ENCODE measurements at regions not wholly inside any gene's neighbourhood (a gene's known extent, or its start where the extent isn't known, plus 50 kb on each side); places are given as distances from the start of the nearest gene placed in this dataset.

DNA sequence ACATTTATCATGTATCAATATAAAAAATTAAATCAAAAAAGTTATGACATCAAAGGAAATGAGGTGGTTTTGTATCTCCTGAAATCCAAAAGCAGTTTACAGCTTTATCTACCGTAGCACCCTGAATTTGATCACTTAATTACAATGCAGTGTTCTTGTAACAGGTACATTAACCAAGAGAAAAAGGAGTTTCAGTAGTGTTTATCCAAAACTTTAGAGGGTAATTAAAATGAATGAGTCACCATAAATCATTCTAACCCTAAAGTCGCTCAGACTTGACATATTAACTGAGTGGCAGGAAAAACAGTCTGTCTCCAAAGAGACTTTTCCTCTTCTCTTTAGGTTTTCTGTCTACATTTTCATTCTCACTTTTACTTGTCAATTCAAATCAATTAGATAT lies 907.6 kb upstream of the EPHA5 start:
- Histone ChIP-seq H3K4me2 (ENCODE audit: low read length) (no peak overlapping the region), H4K20me1 (ENCODE audit: control insufficient read depth, insufficient read depth, low read depth, low read length) (no peaks in the 10 kb centered on the region), H3K9me2 (replicated peaks; ENCODE audit: control insufficient read depth, low read length) (no peaks in the 10 kb centered on the region), H3K4me3 (ENCODE audit: low read length) (no peak overlapping the region), H3K4me1 (ENCODE audit: control insufficient read depth, low read length) (no peaks in the 10 kb centered on the region), H3K79me2 (ENCODE audit: control insufficient read depth, low read length) (no peaks in the 10 kb centered on the region), H3F3A (ENCODE audit: control insufficient read depth, insufficient read depth) (no peaks in the 10 kb centered on the region), H3K27ac (ENCODE audit: low read depth, low read length) (no peak overlapping the region), H3K36me3 (ENCODE audit: control insufficient read depth, low read length) (no peaks in the 10 kb centered on the region), H3K27me3 (ENCODE audit: control insufficient read depth, low read length) (no peaks in the 10 kb centered on the region; the same call in 1 of the 2 replicates), H3K9me3 (ENCODE audit: control insufficient read depth, insufficient read depth, low read length) (no peaks in the 10 kb centered on the region)
- TF ChIP-seq, protein P1, sequence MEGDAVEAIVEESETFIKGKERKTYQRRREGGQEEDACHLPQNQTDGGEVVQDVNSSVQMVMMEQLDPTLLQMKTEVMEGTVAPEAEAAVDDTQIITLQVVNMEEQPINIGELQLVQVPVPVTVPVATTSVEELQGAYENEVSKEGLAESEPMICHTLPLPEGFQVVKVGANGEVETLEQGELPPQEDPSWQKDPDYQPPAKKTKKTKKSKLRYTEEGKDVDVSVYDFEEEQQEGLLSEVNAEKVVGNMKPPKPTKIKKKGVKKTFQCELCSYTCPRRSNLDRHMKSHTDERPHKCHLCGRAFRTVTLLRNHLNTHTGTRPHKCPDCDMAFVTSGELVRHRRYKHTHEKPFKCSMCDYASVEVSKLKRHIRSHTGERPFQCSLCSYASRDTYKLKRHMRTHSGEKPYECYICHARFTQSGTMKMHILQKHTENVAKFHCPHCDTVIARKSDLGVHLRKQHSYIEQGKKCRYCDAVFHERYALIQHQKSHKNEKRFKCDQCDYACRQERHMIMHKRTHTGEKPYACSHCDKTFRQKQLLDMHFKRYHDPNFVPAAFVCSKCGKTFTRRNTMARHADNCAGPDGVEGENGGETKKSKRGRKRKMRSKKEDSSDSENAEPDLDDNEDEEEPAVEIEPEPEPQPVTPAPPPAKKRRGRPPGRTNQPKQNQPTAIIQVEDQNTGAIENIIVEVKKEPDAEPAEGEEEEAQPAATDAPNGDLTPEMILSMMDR (IDR thresholded peaks at IDR 0.05; ENCODE audit: low read depth, low read length, poor library complexity, severe bottlenecking): no peak
- TF ChIP-seq EZH2phosphoT487 (IDR thresholded peaks at IDR 0.05; ENCODE audit: borderline replicate concordance, low read length): no peak

DNA sequence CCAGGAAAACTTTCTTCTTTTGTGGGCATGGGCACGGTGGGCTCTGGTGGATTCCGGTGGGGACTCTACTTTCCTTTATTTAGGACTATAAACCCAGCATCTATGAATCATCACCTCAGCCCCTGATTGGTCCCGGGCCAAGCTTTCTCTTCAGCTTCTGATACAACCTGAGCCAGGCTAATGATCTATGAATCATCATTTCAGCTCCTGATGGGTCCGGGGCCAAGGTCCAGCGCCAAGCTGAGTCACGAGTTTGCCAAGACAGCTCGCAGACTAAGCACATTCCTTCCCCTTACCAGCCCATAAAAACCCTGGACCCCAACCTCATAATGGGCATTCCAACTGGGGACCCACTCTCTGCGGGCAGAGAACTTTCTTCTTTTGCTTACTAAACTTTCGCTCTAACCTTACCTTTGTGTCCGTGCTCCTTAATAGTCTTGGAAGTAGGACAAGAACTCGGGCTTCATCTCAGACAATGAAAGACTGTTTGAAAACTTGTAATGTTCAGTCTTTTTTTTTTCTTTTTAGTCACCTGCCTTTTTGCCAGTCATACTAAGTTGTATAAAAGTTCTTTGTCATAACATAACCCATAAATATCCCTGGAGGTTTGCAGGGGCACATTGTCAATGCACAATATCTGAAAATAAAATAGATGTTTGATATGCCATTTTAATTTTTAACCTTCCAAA lies 904.9 kb upstream of the EPHA5 start:
- no peaks in the 10 kb centered on the region for H3K4me1 ChIP-seq (ENCODE audit: control insufficient read depth, low read length)
- H3K36me3 ChIP-seq (ENCODE audit: control insufficient read depth, low read length): no peaks in the 10 kb centered on the region
- no peaks in the 10 kb centered on the region for H3F3A ChIP-seq (ENCODE audit: control insufficient read depth, insufficient read depth)
- no peak overlapping the region for H3K27ac ChIP-seq (ENCODE audit: low read depth, low read length)
- no peaks in the 10 kb centered on the region for H3K79me2 ChIP-seq (ENCODE audit: control insufficient read depth, low read length)
- TF ChIP-seq, protein P1 (IDR thresholded peaks at IDR 0.05; ENCODE audit: low read depth, low read length, poor library complexity, severe bottlenecking): no peak
- no peak for TF ChIP-seq EZH2phosphoT487 (IDR thresholded peaks at IDR 0.05; ENCODE audit: borderline replicate concordance, low read length)
- no peaks in the 10 kb centered on the region for H3K9me3 ChIP-seq (ENCODE audit: control insufficient read depth, insufficient read depth, low read length)
- no peaks in the 10 kb centered on the region for H4K20me1 ChIP-seq (ENCODE audit: control insufficient read depth, insufficient read depth, low read depth, low read length)
- H3K4me3 ChIP-seq (ENCODE audit: low read length): no peak overlapping the region
- H3K9me2 ChIP-seq (replicated peaks; ENCODE audit: control insufficient read depth, low read length): no peaks in the 10 kb centered on the region
- no peaks in the 10 kb centered on the region; the same call in 1 of the 2 replicates for H3K27me3 ChIP-seq (ENCODE audit: control insufficient read depth, low read length)
- no peak overlapping the region for H3K4me2 ChIP-seq (ENCODE audit: low read length)

DNA sequence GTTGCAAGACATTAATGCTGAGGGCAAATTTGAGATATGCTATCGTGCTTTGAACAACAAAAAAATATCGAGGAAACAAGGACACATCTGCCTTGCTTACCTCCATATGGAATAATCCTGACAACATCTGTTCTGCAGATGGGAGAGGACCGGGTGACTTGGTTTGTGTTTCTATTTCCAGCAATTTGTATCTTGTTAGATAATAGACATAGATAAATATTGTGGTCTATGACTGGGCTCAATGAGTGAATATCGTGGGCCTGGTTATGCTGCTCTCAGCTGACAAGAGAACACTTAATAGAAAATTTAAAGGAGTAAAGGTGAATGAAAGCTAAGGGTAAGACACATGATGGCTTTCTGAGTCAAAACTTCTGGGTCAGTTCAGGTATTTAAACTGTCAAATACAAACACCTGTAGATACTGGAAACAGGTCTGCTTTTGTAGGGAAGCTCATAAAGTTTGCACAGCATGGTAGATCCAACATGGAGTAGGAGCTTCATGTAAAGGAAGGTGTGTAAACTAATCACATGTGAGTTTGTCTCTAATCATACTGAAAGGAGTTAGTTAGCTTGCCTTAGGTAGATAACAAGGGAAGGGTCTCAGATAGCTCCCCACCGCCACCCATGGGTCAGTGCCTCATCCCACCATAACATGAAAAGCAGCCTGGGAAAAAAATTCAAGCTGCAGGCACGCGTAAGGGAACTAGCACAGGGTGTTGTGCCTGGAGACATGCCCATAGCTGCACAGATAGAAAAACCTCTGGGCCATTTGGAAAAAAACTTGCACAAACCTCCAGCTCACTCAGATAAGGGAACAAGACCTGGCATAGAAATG lies 904.1 kb upstream of the EPHA5 start:
- Histone ChIP-seq H3K36me3 (ENCODE audit: control insufficient read depth, low read length) (no peaks in the 10 kb centered on the region), H3K27ac (ENCODE audit: low read depth, low read length) (no peak overlapping the region), H3F3A (ENCODE audit: control insufficient read depth, insufficient read depth) (no peaks in the 10 kb centered on the region), H3K4me3 (ENCODE audit: low read length) (no peak overlapping the region), H3K79me2 (ENCODE audit: control insufficient read depth, low read length) (no peaks in the 10 kb centered on the region), H3K27me3 (ENCODE audit: control insufficient read depth, low read length) (no peaks in the 10 kb centered on the region; the same call in 1 of the 2 replicates), H4K20me1 (ENCODE audit: control insufficient read depth, insufficient read depth, low read depth, low read length) (no peaks in the 10 kb centered on the region), H3K9me2 (replicated peaks; ENCODE audit: control insufficient read depth, low read length) (no peaks in the 10 kb centered on the region), H3K4me1 (ENCODE audit: control insufficient read depth, low read length) (no peaks in the 10 kb centered on the region), H3K4me2 (ENCODE audit: low read length) (no peak overlapping the region), H3K9me3 (ENCODE audit: control insufficient read depth, insufficient read depth, low read length) (no peaks in the 10 kb centered on the region)
- TF ChIP-seq, protein P1 (IDR thresholded peaks at IDR 0.05; ENCODE audit: low read depth, low read length, poor library complexity, severe bottlenecking): no peak
- no peak for TF ChIP-seq EZH2phosphoT487 (IDR thresholded peaks at IDR 0.05; ENCODE audit: borderline replicate concordance, low read length)
